Fibroblast of villous mesenchyme (primary cell): ENCODE measurements at regions not wholly inside any gene's neighbourhood (a gene's known extent, or its start where the extent isn't known, plus 50 kb on each side); places are given as distances from the start of the nearest gene placed in this dataset.

ENCODE experiments used
- DNase-seq: peaks from one replicate; pipeline ENCODE4 v3.0.0-alpha.2; 2010; ENCODE audit warnings: low read depth
- H3K4me3 ChIP-seq: 2 replicates; pipeline ENCODE4 v1.5.1; 2011; ENCODE audit warnings: low read depth, mild to moderate bottlenecking, low read length
- CTCF ChIP-seq: IDR thresholded peaks from 2 replicates; pipeline ENCODE4 v1.5.1; 2012; ENCODE audit warnings: low read depth, mild to moderate bottlenecking, low read length; ENCODE audit not compliant: insufficient read depth

- DNase-seq, result no peak
- no peak for TF ChIP-seq CTCF
- no peak overlapping the region for H3K4me3 ChIP-seq
Measured at GRCh38 chr6:44576132-44576631, 188.7 kb downstream of the CDC5L start.

- no peak for TF ChIP-seq CTCF
- peak; percentile 36 for DNase-seq
- no peak overlapping the region for H3K4me3 ChIP-seq
Measured at GRCh38 chr6:44580901-44581300, 193.4 kb downstream of the CDC5L start.

- TF ChIP-seq CTCF, result no peak
- H3K4me3 ChIP-seq, result no peak overlapping the region
- DNase-seq, result no peak
Measured at GRCh38 chr6:44582930-44583329, 195.4 kb downstream of the CDC5L start.

GRCh38 chr6:44590471-44590870, 203.0 kb downstream of the CDC5L start:
- DNase-seq, result no peak
- TF ChIP-seq CTCF, result no peak
- no peak overlapping the region for H3K4me3 ChIP-seq

- DNase-seq, result peak; percentile 74
- TF ChIP-seq CTCF, result peak; percentile 63
- H3K4me3 ChIP-seq, result no peak overlapping the region
Measured at GRCh38 chr6:44593539-44593944, 206.0 kb downstream of the CDC5L start.

GRCh38 chr6:44594481-44594880, 207.0 kb downstream of the CDC5L start:
- DNase-seq, result no peak
- TF ChIP-seq CTCF, result no peak
- no peak overlapping the region for H3K4me3 ChIP-seq

- no peak for DNase-seq
- H3K4me3 ChIP-seq, result no peak overlapping the region
- no peak for TF ChIP-seq CTCF
Measured at GRCh38 chr6:44598679-44599078, 211.2 kb downstream of the CDC5L start.
